AG10803 (cell line): ENCODE measurements at regions not wholly inside any gene's neighbourhood (a gene's known extent, or its start where the extent isn't known, plus 50 kb on each side); places are given as distances from the start of the nearest gene placed in this dataset.

ENCODE experiments used
- DNase-seq: peaks from one replicate; pipeline ENCODE4 v3.0.0; 2010; ENCODE audit warnings: low read depth
- H3K4me3 ChIP-seq: 2 replicates; pipeline ENCODE4 v1.5.1; 2011; ENCODE audit warnings: mild to moderate bottlenecking, low read length, control low read depth
- TF ChIP-seq, protein P1 (sequence below): conservative IDR thresholded peaks from 2 replicates; pipeline ENCODE4 v1.5.1; 2011; ENCODE audit warnings: mild to moderate bottlenecking, low read length, control low read depth, inconsistent platforms

DNA sequence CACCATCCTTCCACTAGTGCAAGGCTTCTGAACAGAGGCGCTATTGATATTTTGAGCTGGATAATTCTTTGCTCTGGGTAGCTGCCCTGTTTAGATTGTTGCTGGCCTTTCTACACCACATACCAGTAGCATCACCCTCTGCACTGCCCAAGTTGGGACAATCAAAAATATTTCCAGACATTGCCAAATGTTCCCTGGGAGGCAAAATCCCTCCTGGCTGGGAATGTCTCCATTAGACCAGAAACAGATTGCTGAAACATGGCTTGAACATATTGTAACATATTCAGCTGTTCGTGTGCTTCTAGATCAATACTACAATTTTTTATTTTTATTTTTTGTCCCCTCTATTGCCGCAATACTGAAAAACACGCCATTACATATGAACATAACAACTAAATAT, 174.6 kb downstream of the ABCA8 start:
- peak; percentile 72 for DNase-seq
- H3K4me3 ChIP-seq, result no peak overlapping the region
- TF ChIP-seq, protein P1, sequence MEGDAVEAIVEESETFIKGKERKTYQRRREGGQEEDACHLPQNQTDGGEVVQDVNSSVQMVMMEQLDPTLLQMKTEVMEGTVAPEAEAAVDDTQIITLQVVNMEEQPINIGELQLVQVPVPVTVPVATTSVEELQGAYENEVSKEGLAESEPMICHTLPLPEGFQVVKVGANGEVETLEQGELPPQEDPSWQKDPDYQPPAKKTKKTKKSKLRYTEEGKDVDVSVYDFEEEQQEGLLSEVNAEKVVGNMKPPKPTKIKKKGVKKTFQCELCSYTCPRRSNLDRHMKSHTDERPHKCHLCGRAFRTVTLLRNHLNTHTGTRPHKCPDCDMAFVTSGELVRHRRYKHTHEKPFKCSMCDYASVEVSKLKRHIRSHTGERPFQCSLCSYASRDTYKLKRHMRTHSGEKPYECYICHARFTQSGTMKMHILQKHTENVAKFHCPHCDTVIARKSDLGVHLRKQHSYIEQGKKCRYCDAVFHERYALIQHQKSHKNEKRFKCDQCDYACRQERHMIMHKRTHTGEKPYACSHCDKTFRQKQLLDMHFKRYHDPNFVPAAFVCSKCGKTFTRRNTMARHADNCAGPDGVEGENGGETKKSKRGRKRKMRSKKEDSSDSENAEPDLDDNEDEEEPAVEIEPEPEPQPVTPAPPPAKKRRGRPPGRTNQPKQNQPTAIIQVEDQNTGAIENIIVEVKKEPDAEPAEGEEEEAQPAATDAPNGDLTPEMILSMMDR, result no peak

DNA sequence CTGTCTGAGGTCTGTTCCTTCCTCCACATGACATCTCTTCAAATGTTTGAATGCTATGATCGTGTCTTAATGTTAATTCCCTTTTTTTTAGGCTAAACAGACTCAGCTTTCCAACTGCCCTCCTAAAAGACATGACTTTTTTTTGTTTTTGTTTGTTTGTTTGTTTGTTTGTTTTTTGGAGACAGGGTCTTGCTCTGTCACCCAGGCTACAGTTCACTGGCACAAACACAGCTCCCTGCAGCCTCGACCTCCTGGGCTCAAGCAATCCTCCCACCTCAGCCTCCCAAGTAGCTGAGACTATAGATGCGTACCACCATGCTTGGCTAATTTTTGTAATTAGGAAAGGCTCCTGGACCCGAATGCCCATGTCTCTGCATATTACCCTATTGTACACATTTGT, 176.5 kb downstream of the ABCA8 start:
- DNase-seq, result no peak
- no peak overlapping the region for H3K4me3 ChIP-seq
- TF ChIP-seq, protein P1, result no peak

DNA sequence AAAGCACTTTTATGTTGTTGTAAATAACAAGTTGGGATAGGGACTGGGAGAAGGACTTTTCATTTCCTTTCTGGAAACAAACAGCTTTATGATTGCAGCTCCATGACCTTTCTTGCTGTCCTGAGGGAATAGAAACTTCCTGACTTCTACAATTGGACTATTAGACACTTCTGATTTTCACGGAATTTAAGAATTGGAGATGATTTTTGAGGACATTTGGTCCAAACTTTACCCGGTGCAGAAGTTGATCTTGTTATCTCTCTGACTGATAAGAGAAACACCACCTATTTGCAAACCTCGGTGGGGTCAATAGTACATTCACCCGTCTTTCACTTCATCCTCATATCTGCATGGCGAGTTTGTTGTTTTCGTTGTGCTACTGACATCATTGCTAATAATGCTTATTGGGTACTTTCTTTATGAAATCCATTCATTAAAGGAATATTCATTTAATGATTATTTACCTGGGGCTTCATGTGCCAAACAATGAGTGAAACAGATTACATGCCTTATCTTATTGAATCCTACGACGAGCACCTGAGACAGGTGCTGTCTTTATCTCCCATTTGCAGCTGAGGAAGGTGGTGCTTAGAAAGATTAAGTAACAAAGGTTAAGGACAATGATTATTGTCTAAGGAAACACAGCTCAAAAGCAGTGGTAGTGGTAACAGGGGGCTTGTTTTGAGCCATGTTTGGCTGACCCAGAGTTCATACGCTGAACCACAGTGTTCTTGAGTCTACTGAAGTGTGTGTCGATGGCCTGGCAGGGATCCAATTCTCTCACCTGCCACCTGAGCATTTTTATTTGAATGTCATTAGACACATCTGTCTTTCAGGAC, 176.9 kb upstream of the FAM20A start:
- DNase-seq, result no peak
- TF ChIP-seq, protein P1, result no peak
- no peak overlapping the region for H3K4me3 ChIP-seq

DNA sequence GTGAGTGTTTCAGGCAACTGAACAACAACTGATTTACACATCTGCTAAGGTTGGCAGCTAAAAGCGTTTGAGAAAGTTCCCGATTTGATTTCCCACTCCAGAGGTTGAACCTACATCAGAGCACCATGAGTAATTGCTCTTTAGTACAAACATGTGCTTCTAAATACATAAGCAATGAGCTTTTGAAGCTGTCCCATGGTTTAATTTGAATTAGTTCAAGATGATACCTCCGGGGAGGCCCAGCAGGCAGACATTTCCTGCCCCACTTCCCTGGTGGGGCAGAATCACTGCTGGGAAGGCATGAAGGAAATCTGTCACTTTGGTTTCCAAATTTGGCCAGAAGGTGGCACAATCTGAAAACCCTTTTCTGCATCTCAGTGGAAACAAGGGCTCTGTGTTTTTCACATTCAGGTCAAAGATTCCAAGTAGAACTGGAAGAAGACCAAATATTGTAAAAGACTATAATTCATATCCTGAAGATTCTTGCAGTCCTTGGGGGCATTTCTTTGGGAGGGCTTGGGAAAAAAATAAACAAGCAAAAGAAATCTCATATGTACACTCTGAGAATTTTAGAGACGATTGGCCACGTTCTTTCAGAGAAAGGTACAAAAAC, 176.2 kb upstream of the FAM20A start:
- TF ChIP-seq, protein P1, result peak; percentile 79
- H3K4me3 ChIP-seq, result no peak overlapping the region
- DNase-seq, result peak; percentile 96

DNA sequence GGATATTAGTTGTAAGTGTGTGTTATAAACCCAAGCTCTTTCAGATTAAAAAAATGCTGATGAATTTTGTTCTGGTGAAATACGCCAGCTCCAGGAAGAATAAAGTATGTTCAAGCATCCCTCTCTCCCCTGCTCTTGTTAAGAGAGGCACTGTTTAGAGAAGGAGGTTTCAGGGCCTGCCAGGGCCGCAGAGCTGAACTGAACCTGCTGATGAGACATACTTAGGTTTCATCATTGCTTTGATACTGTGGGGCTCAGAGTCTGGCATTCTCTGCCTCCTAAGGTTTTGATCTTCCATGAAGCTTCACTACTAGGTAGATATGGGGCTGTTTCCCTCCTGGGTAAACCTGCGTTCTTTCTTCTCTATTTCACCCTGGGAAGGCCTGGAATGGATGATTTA, 175.3 kb upstream of the FAM20A start:
- DNase-seq, result no peak
- H3K4me3 ChIP-seq, result no peak overlapping the region
- TF ChIP-seq, protein P1, result no peak

DNA sequence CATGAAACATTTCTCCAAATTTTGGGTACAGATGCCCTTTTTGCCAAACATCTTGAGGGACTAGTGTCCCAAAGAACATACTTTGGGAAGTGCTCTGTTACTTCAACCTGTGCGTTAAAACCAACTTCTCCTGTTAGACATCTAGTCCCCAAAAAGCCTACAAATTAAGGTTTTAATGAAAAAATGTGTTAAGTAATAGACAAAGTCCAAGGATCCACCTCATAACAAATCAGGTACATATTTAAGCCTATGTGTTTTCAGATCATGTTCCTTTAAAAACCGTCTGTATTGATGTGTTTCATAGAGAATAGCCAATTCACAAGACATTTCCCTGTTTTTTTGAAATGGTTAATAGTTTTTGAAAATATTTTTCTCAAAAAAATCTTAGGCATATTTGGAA, 174.8 kb upstream of the FAM20A start:
- no peak for DNase-seq
- TF ChIP-seq, protein P1, result no peak
- no peak overlapping the region for H3K4me3 ChIP-seq

DNA sequence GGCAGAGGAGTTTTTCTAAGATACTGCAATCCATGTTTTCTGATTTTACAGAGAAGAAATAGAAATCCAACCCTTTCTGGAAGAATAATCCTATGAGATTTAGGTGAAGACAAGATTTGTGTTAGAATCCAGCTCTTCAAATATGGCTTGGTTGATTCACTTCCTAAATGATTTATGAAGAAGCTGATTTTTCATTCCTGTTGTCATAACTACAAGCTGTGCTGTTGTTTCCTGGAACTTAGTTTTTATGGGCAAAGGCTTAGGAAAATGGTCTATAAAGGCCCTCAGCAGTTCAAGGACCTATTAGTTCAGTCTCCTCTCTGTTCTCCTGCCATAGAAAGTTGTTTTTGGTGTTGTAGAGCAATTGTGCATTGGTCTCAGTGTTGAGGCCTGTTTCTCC, 174.2 kb upstream of the FAM20A start:
- peak; percentile 54 for DNase-seq
- no peak overlapping the region for H3K4me3 ChIP-seq
- TF ChIP-seq, protein P1, result no peak
